ENCODE measurements at regions not wholly inside any gene's neighbourhood (a gene's known extent, or its start where the extent isn't known, plus 50 kb on each side); places are given as distances from the start of the nearest gene placed in this dataset.

DNA sequence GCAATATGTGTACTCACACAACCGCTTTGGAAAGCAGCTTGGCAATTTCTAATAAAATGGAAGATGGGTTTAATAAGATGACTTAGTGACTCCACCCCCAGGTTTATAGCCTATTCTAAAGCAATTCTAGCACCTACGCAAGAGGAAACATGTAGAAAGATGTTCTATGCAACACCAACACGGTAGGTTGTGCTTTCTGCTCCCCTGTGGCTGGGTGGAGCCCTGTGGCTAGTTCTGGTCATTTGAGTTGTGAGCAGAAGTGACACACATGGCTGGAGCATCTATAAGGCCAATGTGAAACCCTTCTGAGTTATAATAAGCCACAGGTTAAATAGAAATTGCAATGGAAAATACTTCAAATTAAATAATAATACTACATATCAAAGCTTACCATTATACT lies 310.7 kb downstream of the CD83 start:
- TF ChIP-seq, protein P1, sequence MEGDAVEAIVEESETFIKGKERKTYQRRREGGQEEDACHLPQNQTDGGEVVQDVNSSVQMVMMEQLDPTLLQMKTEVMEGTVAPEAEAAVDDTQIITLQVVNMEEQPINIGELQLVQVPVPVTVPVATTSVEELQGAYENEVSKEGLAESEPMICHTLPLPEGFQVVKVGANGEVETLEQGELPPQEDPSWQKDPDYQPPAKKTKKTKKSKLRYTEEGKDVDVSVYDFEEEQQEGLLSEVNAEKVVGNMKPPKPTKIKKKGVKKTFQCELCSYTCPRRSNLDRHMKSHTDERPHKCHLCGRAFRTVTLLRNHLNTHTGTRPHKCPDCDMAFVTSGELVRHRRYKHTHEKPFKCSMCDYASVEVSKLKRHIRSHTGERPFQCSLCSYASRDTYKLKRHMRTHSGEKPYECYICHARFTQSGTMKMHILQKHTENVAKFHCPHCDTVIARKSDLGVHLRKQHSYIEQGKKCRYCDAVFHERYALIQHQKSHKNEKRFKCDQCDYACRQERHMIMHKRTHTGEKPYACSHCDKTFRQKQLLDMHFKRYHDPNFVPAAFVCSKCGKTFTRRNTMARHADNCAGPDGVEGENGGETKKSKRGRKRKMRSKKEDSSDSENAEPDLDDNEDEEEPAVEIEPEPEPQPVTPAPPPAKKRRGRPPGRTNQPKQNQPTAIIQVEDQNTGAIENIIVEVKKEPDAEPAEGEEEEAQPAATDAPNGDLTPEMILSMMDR (IDR thresholded peaks at IDR 0.05; ENCODE audit: insufficient read depth, low read length) = no peak
- TF ChIP-seq POLR2AphosphoS5 (IDR thresholded peaks at IDR 0.05; ENCODE audit: low read depth) = no peak
- no peak for TF ChIP-seq GABPA (IDR thresholded peaks at IDR 0.05; ENCODE audit: low read depth)
- TF ChIP-seq, protein P2, sequence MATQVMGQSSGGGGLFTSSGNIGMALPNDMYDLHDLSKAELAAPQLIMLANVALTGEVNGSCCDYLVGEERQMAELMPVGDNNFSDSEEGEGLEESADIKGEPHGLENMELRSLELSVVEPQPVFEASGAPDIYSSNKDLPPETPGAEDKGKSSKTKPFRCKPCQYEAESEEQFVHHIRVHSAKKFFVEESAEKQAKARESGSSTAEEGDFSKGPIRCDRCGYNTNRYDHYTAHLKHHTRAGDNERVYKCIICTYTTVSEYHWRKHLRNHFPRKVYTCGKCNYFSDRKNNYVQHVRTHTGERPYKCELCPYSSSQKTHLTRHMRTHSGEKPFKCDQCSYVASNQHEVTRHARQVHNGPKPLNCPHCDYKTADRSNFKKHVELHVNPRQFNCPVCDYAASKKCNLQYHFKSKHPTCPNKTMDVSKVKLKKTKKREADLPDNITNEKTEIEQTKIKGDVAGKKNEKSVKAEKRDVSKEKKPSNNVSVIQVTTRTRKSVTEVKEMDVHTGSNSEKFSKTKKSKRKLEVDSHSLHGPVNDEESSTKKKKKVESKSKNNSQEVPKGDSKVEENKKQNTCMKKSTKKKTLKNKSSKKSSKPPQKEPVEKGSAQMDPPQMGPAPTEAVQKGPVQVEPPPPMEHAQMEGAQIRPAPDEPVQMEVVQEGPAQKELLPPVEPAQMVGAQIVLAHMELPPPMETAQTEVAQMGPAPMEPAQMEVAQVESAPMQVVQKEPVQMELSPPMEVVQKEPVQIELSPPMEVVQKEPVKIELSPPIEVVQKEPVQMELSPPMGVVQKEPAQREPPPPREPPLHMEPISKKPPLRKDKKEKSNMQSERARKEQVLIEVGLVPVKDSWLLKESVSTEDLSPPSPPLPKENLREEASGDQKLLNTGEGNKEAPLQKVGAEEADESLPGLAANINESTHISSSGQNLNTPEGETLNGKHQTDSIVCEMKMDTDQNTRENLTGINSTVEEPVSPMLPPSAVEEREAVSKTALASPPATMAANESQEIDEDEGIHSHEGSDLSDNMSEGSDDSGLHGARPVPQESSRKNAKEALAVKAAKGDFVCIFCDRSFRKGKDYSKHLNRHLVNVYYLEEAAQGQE (IDR thresholded peaks at IDR 0.05; ENCODE audit: insufficient replicate concordance, low read depth) = no peak
- TF ChIP-seq SPI1 (IDR thresholded peaks at IDR 0.05; ENCODE audit: borderline replicate concordance, low read depth) = no peak

All from HL-60 (cell line).